ENCODE measurements at regions not wholly inside any gene's neighbourhood (a gene's known extent, or its start where the extent isn't known, plus 50 kb on each side); places are given as distances from the start of the nearest gene placed in this dataset.
"Not testable (repeated sequence)": the region's sequence is repeated elsewhere in the genome, so short reads cannot be mapped to it uniquely, and the experiment has no call there.

DNA sequence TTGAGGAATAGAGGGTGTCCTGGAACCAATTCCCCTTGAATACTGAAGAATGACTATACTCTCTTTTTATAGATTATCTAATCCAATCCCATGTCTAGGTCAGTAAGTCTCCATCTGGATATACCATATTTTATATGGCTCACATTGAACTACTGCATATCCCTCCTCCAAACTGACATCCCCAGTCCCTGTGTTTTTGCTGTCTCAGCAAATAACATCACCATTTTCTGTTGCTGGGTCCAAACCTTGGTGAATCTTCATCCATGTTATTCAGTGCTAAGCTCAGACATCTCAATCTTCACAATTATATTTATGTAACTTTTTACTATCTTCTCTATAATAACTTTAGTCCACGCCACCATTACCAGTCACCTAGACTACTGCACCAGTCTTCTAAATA, 269.6 kb upstream of the CNTNAP4 start:
- no peak for FAIRE-seq

DNA sequence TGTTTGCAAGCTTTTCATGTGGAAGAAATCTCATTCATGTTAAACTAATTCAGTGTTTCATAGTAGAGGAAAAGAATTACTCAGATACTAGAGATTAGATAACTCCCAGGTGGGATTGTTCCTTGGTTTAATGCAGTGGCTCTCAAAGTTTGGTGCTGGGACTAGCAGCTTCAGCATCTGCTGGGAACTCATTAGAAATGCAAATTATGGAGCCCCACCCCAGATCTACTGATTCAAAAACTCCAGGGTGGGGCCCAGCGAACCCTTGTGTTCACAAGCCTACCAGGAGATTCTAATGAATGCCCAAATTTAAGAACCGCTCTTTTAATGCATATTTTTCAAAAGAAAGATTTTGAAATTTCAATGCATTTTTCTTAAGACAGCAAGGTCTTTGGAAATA, 253.4 kb upstream of the CNTNAP4 start:
- FAIRE-seq = no peak

DNA sequence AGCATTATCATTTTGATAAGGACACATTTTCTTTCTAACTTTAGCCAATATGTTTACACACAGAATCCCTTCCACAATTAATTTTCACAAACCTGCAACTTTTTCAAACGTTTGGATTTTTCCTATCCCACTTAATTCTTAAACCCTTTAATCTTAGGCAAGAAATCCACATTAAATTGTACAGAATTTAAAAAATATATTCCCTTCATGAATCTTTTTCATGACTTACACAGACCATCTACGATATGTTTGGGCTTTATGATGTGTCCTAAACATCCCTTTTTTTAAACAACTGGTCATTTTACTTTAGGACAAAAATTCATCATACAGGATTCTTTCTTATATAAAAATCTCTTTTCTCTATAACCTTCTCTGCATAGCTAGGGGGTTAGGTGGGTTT, 241.5 kb upstream of the CNTNAP4 start:
- no peak for FAIRE-seq

DNA sequence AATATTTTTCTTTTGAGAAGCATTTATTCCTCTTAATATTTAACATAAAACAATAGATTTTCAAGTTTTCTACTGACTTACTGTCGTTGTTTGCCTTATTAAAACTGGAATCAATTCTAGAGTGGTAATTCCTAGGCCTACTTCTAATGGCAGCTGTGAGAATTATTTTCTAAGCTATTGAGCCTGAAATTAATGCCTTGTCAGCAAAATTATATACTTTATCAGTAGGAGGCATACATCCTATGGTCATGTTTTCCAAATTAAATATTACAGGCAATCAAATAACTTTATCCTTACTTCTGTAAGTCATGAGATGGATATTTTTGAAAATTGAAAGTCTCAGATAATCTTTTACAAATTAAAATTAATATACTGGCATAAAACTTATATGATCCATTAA, 239.1 kb upstream of the CNTNAP4 start:
- FAIRE-seq = no peak

DNA sequence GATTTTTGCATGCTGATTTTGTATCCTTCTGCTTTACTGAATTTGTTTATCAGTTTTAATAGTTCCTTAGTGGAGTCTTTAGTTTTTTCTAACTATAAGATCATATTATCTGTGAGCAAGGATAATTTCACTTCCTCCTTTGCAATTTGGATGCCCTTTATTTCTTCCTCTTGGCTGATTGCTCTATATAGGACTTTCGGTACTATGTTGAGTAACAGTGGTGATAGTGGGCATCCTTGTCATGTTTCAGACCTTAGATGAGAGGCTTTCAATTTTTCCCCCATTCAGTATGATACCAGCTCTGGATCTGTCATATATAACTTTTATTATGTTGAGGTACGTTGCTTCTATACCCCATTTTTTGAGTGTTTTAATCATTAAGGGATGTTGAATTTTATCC, 224.5 kb upstream of the CNTNAP4 start:
- FAIRE-seq = no peak

DNA sequence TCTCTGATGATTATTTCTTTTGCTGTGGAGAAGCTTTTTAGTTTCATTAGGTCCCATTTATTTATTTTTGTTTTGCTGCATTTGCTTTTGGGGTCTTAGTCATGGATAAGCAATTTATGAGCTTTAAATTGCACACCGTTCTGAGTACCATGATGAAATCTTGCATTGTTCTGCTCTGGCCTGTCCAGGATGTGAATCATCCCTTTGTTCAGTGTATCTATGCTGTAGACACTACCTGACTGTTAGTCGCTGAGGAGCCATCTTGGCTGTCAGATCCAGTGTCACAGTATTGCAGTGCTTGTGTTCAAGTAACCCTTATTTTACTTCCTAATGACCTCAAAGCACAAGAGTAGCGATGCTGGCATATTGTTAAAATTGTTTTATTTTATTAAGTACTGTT, 218.0 kb upstream of the CNTNAP4 start:
- FAIRE-seq = no peak

DNA sequence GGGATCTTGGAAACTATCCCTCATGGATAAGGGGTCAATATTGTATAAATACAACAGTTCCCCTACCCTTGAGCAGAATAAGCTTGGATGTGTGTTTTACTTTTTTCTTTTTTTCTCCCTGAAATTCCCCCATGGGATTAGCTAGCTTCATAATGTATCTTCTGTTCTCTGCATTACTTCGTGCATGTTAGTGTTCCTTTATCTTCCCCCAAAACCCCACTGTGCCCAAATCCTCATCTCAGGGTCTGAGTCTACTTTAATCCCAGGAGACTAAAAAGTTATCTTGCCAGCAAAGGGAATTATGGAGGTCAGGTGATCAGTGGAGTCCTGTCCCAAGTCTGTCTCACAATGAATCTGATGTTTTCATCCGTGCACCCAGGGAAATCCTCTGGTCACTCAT, 217.5 kb upstream of the CNTNAP4 start:
- FAIRE-seq = no peak

DNA sequence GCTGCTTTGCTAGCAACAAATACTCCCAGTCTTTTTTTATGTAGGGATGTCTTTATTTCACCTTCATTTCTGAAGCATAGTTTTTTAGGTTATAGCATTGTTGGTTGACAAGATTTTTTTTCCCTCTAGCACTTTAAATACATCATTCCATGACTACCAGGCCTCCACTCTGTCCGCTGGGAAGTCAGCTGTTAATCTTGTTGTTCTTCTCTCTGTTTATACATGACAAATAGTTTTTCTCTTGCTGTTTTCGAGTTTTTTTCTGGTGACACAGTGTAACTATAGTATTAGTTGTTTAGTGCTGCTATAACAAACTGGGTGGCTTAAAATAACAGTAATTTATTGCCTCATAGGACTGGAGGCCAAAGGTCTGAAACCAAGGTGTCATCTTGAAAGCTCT, 205.5 kb upstream of the CNTNAP4 start:
- no peak for FAIRE-seq

DNA sequence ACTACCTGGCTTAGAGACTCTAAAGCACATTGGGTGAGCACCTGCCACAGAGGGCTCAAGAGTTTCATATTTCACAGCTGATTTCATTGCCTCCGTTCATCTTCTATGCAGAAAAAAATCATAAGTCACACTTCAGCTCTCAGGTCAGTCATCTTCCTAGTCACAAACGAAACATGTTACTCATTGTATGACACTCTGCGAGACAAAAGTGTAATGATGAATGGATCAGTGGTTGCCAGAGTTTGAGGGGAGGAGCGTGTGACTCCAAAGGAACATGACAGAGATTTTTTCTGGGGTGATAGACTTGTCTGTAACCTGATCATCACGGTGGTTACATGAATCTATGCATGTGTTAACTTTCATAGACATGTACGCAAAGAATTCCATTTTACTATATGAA, 195.2 kb upstream of the CNTNAP4 start:
- no peak for FAIRE-seq

DNA sequence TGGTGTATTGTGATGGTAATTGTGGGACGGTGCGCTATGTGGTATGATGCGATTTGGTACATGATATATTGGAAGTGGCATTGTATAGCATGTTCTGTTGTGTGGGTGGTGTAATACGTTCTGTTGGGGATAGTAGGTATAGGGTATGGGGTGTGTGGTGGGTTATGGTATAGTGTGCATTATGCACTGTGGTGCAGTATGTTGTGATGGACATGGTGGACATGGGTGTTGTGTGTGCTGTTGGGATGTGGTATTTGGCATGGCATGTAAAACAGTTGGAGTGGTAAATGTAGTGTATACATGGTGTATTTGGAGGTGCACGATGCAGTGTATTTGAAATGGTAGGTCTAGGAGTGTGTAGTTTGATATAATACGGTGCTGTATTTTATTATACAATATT, 170.6 kb upstream of the CNTNAP4 start:
- no peak for FAIRE-seq

DNA sequence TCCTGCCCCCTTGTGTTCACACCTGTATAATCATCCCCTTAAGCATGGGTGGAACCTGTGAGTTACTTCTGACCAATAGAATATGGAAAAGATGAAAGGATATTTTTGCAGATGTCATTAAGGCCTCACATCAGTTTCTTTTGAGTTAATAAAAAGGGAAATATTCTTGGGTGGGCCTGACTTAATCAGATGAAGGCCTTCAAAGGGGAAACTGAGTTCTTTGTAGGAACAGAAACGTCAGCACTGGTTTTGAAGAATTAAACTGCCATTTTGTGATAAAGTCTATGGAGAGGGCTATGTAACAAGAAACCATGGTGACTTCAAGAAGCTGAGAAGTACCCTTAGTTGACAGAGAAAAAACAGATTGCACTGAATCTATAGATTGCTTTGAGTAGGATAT, 168.7 kb upstream of the CNTNAP4 start:
- no peak for FAIRE-seq

DNA sequence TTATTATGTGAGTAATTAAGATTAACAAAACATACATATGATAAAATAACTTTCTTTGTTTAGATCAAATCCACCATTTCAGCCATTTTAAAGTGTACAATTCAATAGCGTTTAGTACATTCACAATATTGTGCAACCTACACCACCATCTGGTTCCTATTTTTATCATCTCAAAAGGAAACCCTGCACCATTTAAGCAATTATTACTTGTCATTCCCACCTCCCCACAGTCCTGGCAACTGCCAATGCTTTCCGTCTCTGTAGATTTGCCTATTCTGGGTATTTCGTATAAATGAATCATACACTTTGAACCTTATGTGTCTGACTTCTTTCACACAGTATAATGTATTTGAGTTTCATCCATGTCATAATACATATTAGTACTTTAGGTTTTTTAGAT, 162.5 kb upstream of the CNTNAP4 start:
- no peak for FAIRE-seq

DNA sequence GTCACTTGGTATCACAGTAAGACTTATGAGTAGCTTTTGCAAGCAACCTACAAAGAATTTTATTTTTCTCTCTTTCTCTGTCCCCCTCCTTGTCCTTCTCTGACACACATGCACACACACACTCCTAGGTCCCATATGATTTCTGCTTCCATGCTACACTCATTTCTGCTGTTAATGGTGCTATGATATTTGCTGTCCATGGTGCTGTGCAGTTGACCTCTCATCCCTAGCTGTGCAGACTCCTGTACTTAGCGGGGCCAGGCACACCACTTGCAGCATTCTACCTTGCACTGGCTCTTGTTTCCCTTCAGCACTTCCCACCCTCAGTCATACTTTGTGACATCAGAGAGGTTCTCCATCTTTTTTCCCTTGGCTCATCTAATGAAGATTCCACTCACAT, 158.9 kb upstream of the CNTNAP4 start:
- no peak for FAIRE-seq

DNA sequence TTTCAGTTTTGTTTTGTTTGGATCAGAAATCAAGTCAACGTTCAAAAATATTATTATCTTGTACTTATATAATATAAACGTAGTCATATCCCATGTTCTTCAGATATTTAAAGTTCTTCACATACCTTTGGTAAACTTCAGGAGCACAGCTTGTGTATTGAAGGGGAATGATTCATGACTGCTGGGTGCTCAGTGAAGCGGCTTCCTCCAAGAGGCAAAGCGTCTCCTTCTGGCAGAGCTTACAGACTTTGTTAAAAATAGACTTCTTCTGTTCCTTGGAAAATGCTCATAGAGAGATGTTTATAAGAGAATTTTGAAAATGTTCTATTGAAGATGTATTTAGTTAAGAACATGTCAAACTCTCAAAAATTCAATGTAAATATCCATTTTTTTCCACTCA, 155.6 kb upstream of the CNTNAP4 start:
- FAIRE-seq = no peak

DNA sequence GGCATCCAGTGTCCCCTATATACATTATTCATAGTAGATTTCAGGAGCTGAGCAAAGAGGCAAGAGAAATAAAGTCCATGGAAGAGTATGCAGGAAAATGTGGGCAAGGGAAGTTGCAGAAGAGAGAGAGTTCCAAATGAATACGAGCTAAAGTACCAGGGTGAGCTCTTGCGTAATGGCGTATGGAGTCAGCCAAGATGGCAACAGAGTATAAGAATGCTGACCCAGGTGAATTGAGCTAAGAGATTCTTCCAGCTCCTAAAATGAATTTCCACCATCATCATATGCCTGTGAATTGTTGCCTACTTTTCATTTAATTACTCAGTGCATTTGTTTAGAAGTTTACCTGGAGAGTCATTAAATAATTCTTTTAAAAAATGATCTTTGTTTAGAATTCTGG, 153.2 kb upstream of the CNTNAP4 start:
- FAIRE-seq = no peak

DNA sequence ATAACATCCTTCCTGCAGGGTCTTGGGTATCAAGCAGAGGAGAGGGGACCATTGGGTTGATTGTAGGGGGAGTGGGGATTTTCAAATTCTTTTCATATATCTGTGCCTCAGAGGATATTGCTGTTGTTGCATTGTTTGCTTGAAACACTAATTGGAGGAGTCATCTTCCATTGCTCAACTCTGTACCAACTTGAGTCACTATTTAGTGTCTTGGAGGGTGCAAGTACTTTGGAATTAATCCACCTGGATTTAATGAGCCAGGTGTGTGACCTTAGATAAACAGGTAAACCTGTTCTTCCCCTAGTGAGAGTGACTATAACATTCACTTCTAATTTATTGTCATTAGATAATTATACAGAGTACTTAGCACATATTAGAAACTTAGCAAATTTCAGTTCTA, 151.3 kb upstream of the CNTNAP4 start:
- no peak for FAIRE-seq

DNA sequence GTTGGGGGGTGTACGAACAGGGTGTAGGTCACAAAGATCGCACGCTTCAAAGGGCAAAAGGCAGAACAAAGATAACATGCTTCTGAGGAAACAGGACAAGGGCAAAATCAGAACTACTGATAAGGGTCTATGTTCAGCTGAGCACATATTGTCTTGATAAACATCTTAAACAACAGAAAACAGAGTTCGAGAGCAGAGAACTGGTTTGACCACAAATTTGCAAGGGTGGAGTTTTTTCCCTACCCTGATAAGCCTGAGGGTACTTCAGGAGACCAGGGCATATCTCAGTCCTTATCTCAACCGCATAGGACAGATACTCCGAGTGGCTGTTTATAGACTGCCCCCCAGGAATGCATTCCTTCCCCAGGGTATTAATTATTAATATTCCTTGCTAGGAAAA, 139.1 kb upstream of the CNTNAP4 start:
- not testable (repeated sequence) for FAIRE-seq

DNA sequence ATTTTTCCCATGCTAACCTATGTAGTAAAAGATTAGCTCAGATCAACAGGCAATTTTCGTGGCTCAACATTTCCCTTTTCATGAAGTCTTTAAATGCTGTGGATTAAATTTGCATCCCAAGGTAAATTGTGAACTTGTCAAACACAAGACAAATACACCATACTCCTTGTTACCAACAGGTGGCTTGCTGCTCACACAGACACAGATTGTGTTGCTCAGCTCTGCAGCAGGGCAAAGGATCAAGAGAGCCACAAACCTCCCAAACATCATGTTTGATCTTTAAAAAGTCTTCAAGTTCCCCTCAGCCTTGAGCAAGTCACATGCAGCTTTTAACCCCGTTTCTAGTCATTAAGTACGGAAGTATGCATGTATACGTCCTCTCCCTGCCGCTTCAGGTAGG, 119.6 kb upstream of the CNTNAP4 start:
- FAIRE-seq = no peak

DNA sequence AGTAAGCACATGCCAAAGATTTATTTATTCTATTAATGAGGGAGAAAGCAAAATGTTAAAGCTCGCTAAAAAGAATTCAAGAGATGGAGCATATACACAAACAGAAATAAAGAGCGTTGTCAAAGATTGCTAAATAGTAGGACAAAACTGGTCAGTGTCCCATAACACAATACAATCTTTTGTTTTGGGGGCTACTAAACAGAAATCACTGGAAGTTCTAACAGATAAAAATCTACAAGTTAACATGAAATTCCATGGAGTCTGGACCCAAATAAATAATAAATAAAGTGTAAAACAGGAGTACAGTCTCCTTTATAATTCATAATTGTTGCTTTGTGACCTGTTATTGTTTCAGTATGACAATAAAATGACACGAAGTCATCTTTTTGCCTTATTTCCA, 115.2 kb upstream of the CNTNAP4 start:
- FAIRE-seq = no peak

DNA sequence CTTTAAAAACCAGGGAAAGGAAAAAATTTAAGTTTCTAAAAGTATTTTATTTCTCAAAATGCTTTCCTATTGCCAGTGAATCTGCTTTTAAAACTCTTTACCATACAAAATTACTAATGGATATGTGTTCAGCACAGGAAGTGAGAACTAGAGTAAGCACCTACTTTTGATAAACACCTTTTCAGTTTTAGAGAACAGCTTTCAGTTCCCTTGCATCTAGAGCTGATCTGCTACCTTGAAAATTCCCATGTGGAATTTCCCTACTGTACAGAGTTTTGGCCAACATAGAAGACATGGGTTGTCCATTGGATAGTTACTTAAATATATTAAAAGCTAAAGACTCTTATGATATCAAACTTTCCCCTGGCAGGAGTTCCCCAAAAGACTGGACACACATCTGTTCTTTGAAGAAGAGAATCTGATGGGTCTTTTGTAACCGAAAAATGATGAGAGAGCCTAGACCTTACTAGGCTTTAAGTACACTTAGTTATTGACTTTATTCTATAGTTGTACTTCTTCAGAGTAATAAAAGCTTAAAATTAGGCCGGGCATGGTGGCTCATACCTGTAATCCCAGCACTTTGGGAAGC, 112.1 kb upstream of the CNTNAP4 start:
- FAIRE-seq = no peak

DNA sequence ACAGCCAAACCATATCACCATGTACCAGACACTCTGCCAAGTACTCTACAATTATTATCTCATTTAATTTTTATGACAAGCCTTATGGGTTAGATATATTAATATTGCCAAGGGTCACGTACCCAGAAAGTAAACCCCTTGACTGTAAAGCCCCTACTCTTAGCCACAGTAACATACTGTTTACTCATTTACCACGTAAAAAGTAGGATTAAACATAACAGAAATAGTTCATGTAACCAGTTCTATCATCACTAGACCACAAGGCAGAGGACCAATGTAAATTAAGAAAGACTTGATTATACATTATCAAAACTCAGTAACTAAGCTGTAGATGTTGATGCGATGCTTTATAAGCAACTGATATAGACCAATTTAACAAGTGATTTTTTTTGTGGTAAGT, 101.5 kb upstream of the CNTNAP4 start:
- no peak for FAIRE-seq

DNA sequence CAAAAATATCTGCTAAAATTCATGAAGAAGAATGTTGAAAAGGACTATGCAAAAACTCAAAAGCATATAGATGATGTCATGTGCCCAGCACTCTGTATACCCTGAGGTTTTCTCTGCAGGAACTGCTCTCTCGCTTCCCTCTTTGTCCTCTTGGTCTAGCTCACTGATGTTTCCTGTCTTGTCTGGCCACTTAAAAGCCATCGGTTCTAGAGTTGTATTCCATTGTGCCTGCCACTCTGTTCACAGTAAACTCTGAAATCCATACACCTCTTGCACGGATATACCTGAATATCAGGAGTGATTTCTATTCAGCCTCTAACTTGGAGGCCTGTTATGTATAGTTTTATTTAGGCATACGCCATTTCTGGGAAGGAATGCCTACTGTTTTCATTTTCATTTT, 101.0 kb upstream of the CNTNAP4 start:
- FAIRE-seq = no peak

DNA sequence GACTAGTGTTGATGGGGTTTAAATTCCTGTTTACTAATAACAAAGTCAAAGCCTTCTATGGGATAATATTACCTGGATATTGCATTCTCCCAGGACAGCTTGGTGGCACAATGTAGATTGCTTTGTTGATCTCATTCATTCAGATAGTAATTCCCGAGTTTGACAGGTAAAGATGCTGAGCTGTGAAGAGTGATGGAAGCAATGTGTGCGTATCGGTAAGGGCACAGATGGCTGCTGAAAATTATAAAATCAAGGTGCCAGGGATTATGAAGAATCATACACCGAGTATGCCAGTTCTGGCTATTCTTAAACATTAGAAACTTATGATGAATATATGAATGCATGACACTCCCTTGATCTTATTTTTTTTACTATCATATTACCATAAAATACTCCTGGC, 100.6 kb upstream of the CNTNAP4 start:
- no peak for FAIRE-seq

DNA sequence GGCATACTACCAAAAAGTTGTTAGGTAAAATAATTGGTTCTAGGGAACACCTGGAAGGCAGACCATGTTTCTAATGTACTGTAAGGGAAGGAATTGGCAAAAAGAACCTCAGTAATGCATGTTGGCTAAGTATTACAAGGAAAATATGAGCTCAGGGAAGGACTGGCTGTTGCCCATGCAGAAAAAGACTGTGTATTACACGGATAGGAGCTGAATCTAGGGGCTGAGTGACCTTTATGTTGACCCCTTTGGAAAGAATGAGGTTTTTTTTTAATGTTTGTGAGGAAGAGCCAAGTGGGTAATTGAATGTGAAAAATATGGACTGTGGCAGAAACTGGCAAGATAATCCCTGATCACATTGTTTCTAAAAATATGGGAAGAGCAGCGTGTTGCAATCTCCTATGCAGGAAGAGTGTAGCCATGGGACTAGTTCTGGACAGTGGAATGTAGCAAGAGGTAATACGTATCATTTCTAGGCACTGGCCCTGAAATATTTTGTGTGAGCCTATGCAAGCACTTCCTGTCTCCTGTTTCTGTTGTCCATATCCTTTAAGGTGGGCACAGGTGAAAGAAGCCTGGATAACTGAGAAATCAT, 95.1 kb upstream of the CNTNAP4 start:
- no peak for FAIRE-seq

DNA sequence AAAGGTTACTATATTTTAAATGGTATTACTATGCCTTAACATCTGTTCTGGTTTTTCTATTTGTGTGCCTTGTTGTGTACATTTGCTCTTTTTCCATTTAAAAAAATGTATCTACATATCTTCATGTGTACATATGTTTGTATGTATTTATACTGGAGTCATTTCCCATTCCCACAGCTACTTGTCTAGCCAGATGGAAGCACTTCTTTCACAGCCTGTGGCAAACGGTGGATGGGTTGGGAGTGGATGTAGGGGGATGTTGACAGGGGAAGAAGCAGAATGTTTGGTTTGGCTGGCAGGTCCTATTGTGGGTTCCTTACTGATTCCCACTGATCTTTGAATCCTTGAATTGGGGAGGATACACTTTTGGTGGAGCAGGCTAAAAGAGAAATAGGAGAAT, 93.6 kb upstream of the CNTNAP4 start:
- FAIRE-seq = no peak

DNA sequence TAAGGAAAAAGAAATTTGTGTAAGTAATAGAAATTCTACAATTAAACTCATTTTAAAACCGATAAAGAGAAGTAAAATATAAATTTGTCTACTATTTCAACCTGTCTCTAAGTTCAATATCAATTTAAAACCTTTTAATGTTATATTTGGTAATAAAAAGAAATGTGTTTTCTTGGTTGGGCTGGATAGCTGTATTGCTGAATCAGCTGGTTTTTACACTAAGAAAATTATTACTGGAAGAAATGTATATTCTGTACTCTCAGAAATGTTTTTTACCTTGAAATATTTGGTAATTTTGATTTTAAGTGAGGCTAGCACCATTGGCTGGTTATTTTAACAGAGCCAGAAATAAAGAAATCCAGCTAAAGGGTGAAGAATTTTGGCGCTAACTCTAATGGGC, 87.1 kb upstream of the CNTNAP4 start:
- FAIRE-seq = no peak
